Colonic mucosa (tissue), 4 donors: ENCODE measurements at regions not wholly inside any gene's neighbourhood (a gene's known extent, or its start where the extent isn't known, plus 50 kb on each side); places are given as distances from the start of the nearest gene placed in this dataset.
"Not testable (repeated sequence)": the region's sequence is repeated elsewhere in the genome, so short reads cannot be mapped to it uniquely, and the experiment has no call there.

ENCODE experiments used
- DNase-seq: peaks from one replicate; pipeline ENCODE4 v3.0.0-alpha.2; 2020
- H3K27ac ChIP-seq: fragments of 200-600 bp; one replicate; pipeline ENCODE4 v1.8.0; 2021
- H3K27me3 ChIP-seq: fragments of 200-600 bp; one replicate; pipeline ENCODE4 v1.8.0; 2021
- H3K36me3 ChIP-seq: fragments of 200-600 bp; one replicate; pipeline ENCODE4 v1.8.0; 2021
- H3K4me1 ChIP-seq: fragments of 200-600 bp; one replicate; pipeline ENCODE4 v1.8.0; 2021; ENCODE audit warnings: mild to moderate bottlenecking
- H3K4me3 ChIP-seq: fragments of 200-600 bp; one replicate; pipeline ENCODE4 v1.8.0; 2021
- H3K9ac ChIP-seq, 2 donors: one replicate each; pipeline ENCODE4 v1.7.0; 2013; ENCODE audit warnings: control low read depth in 2 of 2, low read depth in 2 of 2, low read length in 2 of 2
- H3K9me3 ChIP-seq: fragments of 200-600 bp; one replicate; pipeline ENCODE4 v1.8.0; 2021
- intact Hi-C: fragments of 100-400 bp; cut with DNase I; formaldehyde crosslinking; loops from one replicate; pipeline ENCODE4 v1.14.1; 2022
- TF ChIP-seq, protein P1 (sequence below): fragments of 200-600 bp; IDR thresholded peaks from one replicate; pipeline ENCODE4 v1.8.0; 2022; ENCODE audit warnings: antibody characterized with exemption, mild to moderate bottlenecking
- donor health status: healthy.
- donor health status: DM: no; HTN: no; CAD: no.
- donor health status: DM: no; HTN: no; CAD: no.

DNA sequence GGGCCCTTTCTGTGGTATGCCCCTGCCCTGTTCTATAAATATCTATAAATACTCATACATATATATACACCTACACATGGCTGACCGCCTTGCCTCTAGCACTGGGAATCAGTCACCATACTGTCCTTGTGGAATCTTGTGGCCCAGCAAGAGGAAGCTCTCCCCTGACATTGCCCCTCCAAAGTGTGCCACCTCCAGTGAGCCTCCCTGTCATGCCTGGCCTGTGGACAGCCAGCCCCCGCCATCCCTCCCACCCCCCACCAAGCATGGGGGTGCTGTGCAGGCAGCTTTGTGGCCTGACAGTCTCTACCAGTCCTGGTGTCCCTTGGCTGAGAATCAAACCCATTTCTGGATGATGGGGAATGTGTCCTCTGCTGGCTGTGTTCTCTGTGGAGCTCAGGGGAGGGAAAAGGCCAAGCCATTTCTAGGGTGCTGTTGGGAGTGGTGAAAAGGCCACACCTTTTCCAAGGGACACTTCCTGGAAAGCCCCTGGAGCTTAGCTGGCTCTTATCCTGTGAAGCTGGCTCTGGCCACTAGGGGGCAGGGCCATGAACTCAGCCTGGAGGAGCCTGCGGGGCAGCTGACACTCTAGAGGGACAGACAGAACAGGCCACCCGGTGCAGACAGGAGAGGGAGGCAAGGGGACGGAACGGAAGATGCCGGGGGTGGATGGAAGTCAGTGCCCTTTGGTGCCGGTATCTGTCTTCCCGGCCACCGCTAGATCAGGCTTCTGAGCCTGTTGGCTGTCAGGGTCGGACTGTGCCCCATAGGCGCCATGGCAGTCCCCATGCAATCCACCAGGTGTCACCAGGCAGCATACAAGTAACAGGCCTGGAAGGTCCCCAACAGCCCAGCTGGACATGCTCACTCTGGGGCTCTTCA lies 167.2 kb downstream of the TBC1D2B start:
- H3K27ac ChIP-seq, H3K27me3 ChIP-seq, intact Hi-C loops, H3K9me3 ChIP-seq, H3K4me1 ChIP-seq, H3K36me3 ChIP-seq: not testable (repeated sequence)
- TF ChIP-seq, protein P1, sequence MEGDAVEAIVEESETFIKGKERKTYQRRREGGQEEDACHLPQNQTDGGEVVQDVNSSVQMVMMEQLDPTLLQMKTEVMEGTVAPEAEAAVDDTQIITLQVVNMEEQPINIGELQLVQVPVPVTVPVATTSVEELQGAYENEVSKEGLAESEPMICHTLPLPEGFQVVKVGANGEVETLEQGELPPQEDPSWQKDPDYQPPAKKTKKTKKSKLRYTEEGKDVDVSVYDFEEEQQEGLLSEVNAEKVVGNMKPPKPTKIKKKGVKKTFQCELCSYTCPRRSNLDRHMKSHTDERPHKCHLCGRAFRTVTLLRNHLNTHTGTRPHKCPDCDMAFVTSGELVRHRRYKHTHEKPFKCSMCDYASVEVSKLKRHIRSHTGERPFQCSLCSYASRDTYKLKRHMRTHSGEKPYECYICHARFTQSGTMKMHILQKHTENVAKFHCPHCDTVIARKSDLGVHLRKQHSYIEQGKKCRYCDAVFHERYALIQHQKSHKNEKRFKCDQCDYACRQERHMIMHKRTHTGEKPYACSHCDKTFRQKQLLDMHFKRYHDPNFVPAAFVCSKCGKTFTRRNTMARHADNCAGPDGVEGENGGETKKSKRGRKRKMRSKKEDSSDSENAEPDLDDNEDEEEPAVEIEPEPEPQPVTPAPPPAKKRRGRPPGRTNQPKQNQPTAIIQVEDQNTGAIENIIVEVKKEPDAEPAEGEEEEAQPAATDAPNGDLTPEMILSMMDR = peak; percentile 89
- peak overlapping the region in 1 of 2 donors; percentile 66 for H3K9ac ChIP-seq
- H3K4me3 ChIP-seq = peak overlapping the region; percentile 14
- peak; percentile 93 for DNase-seq

DNA sequence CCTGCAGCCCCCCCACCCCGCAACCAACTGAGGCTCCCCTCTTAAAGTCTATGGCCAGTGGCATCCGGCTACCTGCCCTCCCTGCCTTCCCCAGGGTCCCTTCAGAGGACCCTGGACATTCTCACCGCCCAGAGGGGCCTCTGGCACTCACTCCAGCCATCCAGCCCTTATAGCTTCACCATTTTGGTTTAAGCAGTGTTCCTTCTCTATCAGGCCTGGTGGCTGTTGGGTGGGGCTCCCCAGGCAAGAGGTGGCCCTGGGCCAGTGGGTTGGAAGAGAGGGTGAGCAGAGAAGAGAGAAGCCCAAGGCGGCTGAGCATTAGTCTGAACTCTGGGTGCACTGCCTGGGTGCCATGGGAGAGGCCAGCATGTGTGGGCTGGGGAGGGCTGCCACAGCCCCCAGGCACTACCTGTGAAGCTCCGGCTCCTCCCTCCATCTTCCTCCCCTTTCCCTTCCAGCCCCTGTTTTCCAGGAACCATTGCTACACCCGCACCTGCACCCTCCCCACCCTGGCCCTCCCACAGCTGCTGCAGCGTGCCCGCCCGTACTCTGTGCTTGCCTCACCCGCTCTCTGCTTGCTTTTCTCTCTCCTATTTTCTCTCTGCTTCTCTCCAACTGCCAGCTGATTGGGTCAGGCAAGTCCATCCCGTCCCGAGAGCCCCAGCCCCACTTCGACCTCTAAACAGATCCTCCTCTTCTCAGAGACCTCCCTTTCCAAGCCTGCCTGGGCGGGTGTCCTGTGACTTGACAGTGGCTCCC lies 168.2 kb downstream of the TBC1D2B start:
- intact Hi-C loops = no loop called here
- Histone ChIP-seq H3K4me3 (no peak overlapping the region), H3K9ac (no peak overlapping the region), H3K27ac (no peak overlapping the region), H3K4me1 (peaks cover 3% of the 10 kb centered on the region), H3K27me3 (no peaks in the 10 kb centered on the region), H3K9me3 (no peaks in the 10 kb centered on the region), H3K36me3 (no peaks in the 10 kb centered on the region)
- DNase-seq = peak; percentile 48
- TF ChIP-seq, protein P1 = no peak

DNA sequence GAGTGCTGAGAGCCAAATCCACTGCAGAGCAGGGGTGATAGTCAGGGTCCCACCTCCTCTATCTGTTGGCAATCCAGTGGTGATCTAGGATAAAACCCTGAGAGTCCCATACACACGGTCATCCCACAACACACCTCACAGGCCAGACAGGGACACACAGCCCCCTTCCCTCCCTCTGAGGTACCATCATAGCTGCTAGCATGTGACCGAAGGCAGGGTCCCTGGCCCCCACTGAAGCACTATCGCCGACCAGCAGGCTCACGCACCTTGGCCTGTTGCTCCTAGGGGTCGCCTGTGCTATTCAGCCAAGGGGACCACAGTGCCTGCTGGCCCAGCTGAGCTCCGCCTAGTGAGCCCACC lies 168.8 kb downstream of the TBC1D2B start:
- H3K4me3 ChIP-seq, H3K9ac ChIP-seq, H3K27me3 ChIP-seq, H3K27ac ChIP-seq, DNase-seq, intact Hi-C loops, H3K4me1 ChIP-seq, H3K9me3 ChIP-seq, H3K36me3 ChIP-seq: not testable (repeated sequence)

DNA sequence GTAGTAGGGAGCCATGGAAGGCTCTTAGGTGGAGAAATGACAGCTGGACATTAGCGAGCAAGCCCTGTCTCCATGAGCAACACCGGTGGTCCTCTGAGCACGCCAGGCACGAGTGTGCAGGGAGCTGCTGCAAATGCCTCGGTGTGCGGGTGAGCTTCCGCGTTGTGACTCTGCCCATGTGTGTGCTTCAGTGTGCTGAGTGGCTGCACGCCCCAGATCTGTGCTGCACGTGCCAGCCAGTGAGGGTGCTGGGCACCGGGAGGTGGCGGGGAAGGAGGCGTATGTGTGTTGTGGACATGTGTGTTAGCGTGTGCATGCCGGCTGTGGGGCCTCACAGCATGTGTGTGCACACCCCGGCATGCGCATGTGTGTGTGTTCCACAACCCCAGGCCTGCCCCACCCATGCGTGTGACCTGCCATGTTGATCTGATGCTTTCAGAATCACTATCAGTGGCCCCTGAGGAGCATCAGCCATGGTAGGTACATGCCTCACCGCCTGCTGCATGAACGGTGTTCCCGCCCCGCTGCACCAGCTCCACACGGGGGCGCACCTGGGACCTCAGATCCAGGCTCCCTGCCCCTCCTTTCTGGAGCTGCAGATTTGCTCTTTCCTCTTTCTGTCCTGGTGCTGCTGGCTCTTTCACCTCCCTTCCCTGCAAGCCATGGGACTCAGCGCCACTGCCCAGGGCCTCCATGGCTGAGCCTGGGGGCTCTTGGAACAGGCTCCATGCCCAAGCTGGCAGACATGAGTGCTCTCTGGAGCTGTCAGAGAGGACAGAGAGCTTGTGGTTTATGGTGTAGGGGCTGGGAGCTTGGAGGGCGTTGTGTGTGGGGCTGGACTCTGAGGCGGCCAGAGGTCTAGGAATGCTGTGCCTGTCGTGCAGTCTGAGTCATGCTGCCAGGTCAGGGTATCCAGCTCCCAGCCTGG lies 169.4 kb downstream of the TBC1D2B start:
- H3K27me3 ChIP-seq = no peaks in the 10 kb centered on the region
- intact Hi-C loops = no loop called here
- no peak overlapping the region for H3K4me3 ChIP-seq
- H3K27ac ChIP-seq = no peak overlapping the region
- no peaks in the 10 kb centered on the region for H3K36me3 ChIP-seq
- peaks cover 3% of the 10 kb centered on the region for H3K4me1 ChIP-seq
- H3K9ac ChIP-seq = no peak overlapping the region
- TF ChIP-seq, protein P1 = peak; percentile 50
- H3K9me3 ChIP-seq = no peaks in the 10 kb centered on the region
- peak; percentile 86 for DNase-seq

DNA sequence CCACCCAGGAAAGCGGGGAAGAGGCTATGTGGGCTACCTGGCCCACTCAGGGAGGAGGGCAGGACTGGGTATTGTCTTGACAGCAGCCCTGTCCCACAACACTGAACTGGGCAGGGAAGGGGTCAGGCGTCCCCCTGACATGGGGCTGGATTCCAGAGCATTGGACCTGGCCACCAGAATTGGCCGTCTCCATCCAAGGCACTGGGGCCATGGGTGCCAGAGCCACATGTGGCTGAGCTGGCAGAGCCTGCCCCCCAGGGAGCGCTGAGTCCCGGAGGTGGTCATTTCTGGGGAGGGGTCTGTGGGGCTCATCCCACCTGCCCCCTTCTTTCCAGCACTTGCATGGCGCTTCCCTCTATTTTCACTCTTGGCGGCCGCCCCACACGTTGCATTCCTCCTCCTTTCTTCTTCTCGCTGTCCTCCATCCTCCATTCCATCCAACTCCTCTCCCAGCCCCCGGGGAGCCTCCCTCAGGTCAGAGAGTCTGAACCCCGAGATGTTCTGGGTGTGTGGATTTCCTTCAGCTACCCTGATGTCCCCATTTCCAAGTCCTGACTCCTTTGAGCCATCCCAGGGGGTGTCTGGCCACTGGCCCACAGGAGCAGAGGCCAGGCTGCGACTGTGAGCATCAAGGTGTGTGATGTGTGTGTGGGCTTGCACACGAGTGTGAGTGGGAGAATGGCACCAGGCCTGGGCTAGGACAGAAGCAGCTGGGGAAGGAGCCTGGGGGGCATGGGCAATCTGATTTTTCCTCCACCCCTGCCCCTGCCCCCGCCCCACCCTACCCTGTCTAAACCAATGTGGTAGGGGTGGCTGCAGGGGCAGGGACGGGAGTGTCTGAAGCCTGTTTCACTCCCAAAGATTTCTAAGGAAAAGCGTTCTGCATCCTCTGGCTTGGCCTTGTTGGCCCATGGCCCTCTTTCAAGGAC lies 171.2 kb downstream of the TBC1D2B start:
- H3K4me3 ChIP-seq, intact Hi-C loops, DNase-seq: not testable (repeated sequence)

More for the DNA sequence above, 171.2 kb downstream of the TBC1D2B start:
- not testable (repeated sequence) for H3K27me3 ChIP-seq, H3K9ac ChIP-seq, H3K4me1 ChIP-seq, H3K9me3 ChIP-seq, H3K27ac ChIP-seq, H3K36me3 ChIP-seq
